NB4 (cell line): ENCODE measurements at regions not wholly inside any gene's neighbourhood (a gene's known extent, or its start where the extent isn't known, plus 50 kb on each side); places are given as distances from the start of the nearest gene placed in this dataset.
"Not testable (repeated sequence)": the region's sequence is repeated elsewhere in the genome, so short reads cannot be mapped to it uniquely, and the experiment has no call there.

ENCODE experiments used
- DNase-seq: peaks from one replicate; pipeline ENCODE4 v3.0.0; 2010; ENCODE audit warnings: low read depth
- H3K4me3 ChIP-seq: one replicate; pipeline ENCODE4 v1.5.1; 2011; ENCODE audit warnings: mild to moderate bottlenecking, low read depth, low read length, moderate library complexity
- CTCF ChIP-seq: IDR thresholded peaks from one replicate; pipeline ENCODE4 v1.5.1; 2012; ENCODE audit warnings: low read depth, low read length
- MYC ChIP-seq: IDR thresholded peaks from 2 replicates; pipeline ENCODE4 v1.6.1; 2011; ENCODE audit warnings: low read depth, low read length
- POLR2A ChIP-seq: IDR thresholded peaks from 2 replicates; pipeline ENCODE4 v1.6.1; 2011; ENCODE audit warnings: mild to moderate bottlenecking; ENCODE audit not compliant: insufficient read length; ENCODE audit errors: extremely low read depth
- TF ChIP-seq, protein P1 (sequence below): IDR thresholded peaks from 2 replicates; pipeline ENCODE4 v1.6.1; 2011; ENCODE audit warnings: low read depth, low read length

GRCh38 chr5:97267767-97268166 is 84.7 kb upstream of the RIOK2 start:
- H3K4me3 ChIP-seq = no peak overlapping the region
- no peak for TF ChIP-seq POLR2A
- TF ChIP-seq, protein P1, sequence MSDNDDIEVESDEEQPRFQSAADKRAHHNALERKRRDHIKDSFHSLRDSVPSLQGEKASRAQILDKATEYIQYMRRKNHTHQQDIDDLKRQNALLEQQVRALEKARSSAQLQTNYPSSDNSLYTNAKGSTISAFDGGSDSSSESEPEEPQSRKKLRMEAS = no peak
- TF ChIP-seq MYC = no peak
- no peak for TF ChIP-seq CTCF
- no peak for DNase-seq

DNA sequence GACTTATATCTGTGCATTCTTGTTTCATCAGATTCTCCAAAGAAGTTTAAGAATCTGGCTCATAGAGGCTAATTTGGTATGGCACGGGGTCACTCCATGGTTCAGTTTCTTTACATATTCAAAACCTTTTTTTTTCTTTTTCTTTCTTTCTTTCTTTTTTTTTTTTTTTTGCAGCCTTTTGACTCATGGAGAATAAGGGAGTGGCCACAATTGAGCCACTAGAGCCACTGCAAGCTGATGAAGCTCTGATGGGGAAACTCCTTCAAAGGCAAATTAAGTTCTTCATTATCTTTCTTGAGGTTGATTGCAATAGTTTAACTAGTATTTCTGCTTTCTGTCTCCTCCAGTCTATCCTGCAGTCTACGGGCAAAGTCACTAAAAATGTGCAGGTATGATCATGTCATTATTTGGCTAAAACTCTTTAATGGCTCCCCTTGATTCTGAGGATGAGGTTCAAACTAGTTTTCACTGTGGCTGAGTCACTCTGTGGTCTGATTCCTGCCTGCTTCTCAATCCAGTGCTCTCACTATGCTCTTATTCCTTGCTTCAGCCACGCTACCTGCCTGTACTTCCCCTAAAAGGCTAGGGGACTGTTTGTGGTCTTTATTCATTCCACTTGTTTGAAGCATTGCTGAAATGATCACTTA is 93.5 kb upstream of the RIOK2 start:
- no peak for DNase-seq
- TF ChIP-seq MYC (no peak), CTCF (no peak), POLR2A (no peak)
- TF ChIP-seq, protein P1 = no peak
- H3K4me3 ChIP-seq = no peak overlapping the region

DNA sequence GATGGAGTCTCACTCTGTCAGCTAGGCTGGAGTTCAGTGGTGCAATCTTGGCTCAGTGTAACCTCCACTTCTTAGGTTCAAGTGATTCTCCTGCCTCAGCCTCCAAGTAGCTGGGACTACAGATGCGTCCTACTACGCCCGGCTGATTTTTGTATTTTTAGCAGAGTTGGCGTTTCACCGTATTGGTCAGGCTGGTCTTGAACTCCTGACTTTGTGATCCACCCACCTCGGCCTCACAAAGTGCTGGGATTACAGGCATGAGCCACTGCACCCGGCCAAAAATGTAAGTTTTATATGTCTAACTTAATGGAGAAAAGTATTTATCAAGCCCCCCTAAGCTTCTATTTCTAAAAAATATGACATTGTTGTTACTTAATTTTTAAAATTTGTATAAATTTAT is 98.2 kb upstream of the RIOK2 start:
- no peak overlapping the region for H3K4me3 ChIP-seq
- TF ChIP-seq MYC (no peak), POLR2A (no peak), CTCF (no peak)
- TF ChIP-seq, protein P1 = no peak
- DNase-seq = no peak

DNA sequence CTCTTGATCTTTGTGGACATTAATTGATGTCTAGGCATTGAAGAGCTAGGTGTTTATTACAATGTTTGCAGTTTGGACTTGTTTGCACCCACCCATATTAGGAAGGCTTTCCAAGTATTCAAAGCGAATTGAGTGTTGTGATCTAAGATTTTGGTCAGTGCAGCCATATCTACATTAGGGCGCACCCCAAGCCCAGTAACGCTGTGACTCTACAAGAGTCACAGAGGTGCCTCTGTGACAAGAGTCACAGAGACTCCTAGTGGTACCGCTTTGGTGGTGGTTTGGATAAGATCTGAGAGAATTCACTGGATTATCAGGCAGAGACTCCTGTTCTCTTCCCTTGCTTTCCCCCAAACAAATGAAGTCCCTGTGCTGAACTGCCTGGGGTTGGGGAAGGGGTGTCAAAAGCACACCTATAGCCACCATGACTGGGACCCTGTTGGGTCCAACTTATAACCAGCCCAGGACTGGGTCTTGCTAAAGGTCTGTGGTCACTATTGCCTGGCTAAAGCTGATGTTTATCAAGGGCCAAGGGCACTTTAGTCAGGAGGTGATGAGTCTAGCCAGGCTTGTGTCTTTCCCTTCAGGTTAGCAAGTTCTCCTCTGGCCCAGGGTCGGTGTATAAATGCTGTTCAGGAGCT is 114.1 kb upstream of the RIOK2 start:
- peak; percentile 40 for TF ChIP-seq CTCF
- TF ChIP-seq MYC = no peak
- TF ChIP-seq, protein P1 = no peak
- peak; percentile 58 for DNase-seq
- no peak overlapping the region for H3K4me3 ChIP-seq

GRCh38 chr5:97297704-97298091 is 114.7 kb upstream of the RIOK2 start:
- H3K4me3 ChIP-seq = no peak overlapping the region
- TF ChIP-seq CTCF (no peak), MYC (no peak), POLR2A (no peak)
- TF ChIP-seq, protein P1 = no peak
- DNase-seq = no peak

DNA sequence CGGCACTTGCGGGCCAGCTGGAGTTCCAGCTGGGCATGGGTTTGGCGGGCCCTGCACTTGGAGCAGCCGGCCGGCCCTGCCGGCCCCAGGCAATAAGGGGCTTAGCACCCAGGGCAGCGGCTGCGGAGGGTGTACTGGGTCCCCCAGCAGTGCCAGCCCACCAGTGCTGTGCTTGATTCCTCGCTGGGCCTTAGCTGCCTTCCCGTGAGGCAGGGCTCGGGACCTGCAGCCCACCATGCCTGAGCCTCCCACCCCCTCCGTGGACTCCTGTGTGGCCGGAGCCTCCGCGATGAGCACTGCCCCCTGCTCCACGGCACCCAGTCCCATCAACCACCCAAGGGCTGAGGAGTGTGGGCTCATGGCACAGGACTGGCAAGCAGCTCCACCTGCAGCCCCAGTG is 118.1 kb upstream of the RIOK2 start:
- not testable (repeated sequence) for DNase-seq, H3K4me3 ChIP-seq
